ENCODE measurements at regions not wholly inside any gene's neighbourhood (a gene's known extent, or its start where the extent isn't known, plus 50 kb on each side); places are given as distances from the start of the nearest gene placed in this dataset.

GRCh38 chr13:103676329-103676728 is 610.1 kb upstream of the SLC10A2 start:
- Mint-ChIP-seq H3K9me3 (peaks cover 4% of the 10 kb centered on the region), H3K4me1 (peaks cover 12% of the 10 kb centered on the region), H3K27me3 (ENCODE audit: low read depth) (no peaks in the 10 kb centered on the region), H3K36me3 (no peaks in the 10 kb centered on the region), H3K27ac (peak overlapping the region; percentile 13), H3K4me3 (no peak overlapping the region)
- no peak for DNase-seq (ENCODE audit: low spot score in 2 of 2, unreplicated experiment in 2 of 2)
- TF ChIP-seq CTCF (IDR thresholded peaks at IDR 0.05; ENCODE audit: unreplicated experiment): no peak

GRCh38 chr13:103671547-103671946 is 605.3 kb upstream of the SLC10A2 start:
- Mint-ChIP-seq H3K36me3 (no peaks in the 10 kb centered on the region), H3K4me1 (peaks cover 12% of the 10 kb centered on the region), H3K9me3 (peaks cover 4% of the 10 kb centered on the region), H3K27me3 (ENCODE audit: low read depth) (no peaks in the 10 kb centered on the region), H3K4me3 (no peak overlapping the region), H3K27ac (no peak overlapping the region)
- DNase-seq (ENCODE audit: low spot score in 2 of 2, unreplicated experiment in 2 of 2): no peak
- TF ChIP-seq CTCF (IDR thresholded peaks at IDR 0.05; ENCODE audit: unreplicated experiment): no peak

GRCh38 chr13:103663996-103664395 is 597.8 kb upstream of the SLC10A2 start:
- Mint-ChIP-seq H3K27ac (no peak overlapping the region), H3K4me1 (peaks cover 5% of the 10 kb centered on the region), H3K4me3 (no peak overlapping the region), H3K9me3 (peaks cover 21% of the 10 kb centered on the region), H3K27me3 (ENCODE audit: low read depth) (no peaks in the 10 kb centered on the region), H3K36me3 (no peaks in the 10 kb centered on the region)
- no peak for DNase-seq (ENCODE audit: low spot score in 2 of 2, unreplicated experiment in 2 of 2)
- no peak for TF ChIP-seq CTCF (IDR thresholded peaks at IDR 0.05; ENCODE audit: unreplicated experiment)

GRCh38 chr13:103656311-103656710 is 590.1 kb upstream of the SLC10A2 start:
- no peak for DNase-seq (ENCODE audit: low spot score in 2 of 2, unreplicated experiment in 2 of 2)
- Mint-ChIP-seq H3K36me3 (no peaks in the 10 kb centered on the region), H3K27ac (no peak overlapping the region), H3K4me1 (peaks cover 4% of the 10 kb centered on the region), H3K4me3 (no peak overlapping the region), H3K9me3 (peaks cover 3% of the 10 kb centered on the region), H3K27me3 (ENCODE audit: low read depth) (no peaks in the 10 kb centered on the region)
- TF ChIP-seq CTCF (IDR thresholded peaks at IDR 0.05; ENCODE audit: unreplicated experiment): no peak

- peaks cover 14% of the 10 kb centered on the region for H3K9me3 Mint-ChIP-seq
- no peak overlapping the region for H3K4me3 Mint-ChIP-seq
- H3K4me1 Mint-ChIP-seq: peaks cover 13% of the 10 kb centered on the region
- no peaks in the 10 kb centered on the region for H3K36me3 Mint-ChIP-seq
- no peak for TF ChIP-seq CTCF (IDR thresholded peaks at IDR 0.05; ENCODE audit: unreplicated experiment)
- no peaks in the 10 kb centered on the region for H3K27me3 Mint-ChIP-seq (ENCODE audit: low read depth)
- no peak overlapping the region for H3K27ac Mint-ChIP-seq
- no peak for DNase-seq (ENCODE audit: low spot score in 2 of 2, unreplicated experiment in 2 of 2)
Observed at GRCh38 chr13:103640606-103641005, 574.4 kb upstream of the SLC10A2 start.

GRCh38 chr13:103639326-103639725 is 573.1 kb upstream of the SLC10A2 start:
- DNase-seq (ENCODE audit: low spot score in 2 of 2, unreplicated experiment in 2 of 2): no peak
- peaks cover 14% of the 10 kb centered on the region for H3K9me3 Mint-ChIP-seq
- H3K4me3 Mint-ChIP-seq: no peak overlapping the region
- no peak for TF ChIP-seq CTCF (IDR thresholded peaks at IDR 0.05; ENCODE audit: unreplicated experiment)
- no peaks in the 10 kb centered on the region for H3K27me3 Mint-ChIP-seq (ENCODE audit: low read depth)
- H3K36me3 Mint-ChIP-seq: no peaks in the 10 kb centered on the region
- H3K4me1 Mint-ChIP-seq: peaks cover 13% of the 10 kb centered on the region
- H3K27ac Mint-ChIP-seq: peak overlapping the region; percentile 72
